ENCODE measurements at regions not wholly inside any gene's neighbourhood (a gene's known extent, or its start where the extent isn't known, plus 50 kb on each side); places are given as distances from the start of the nearest gene placed in this dataset.

DNA sequence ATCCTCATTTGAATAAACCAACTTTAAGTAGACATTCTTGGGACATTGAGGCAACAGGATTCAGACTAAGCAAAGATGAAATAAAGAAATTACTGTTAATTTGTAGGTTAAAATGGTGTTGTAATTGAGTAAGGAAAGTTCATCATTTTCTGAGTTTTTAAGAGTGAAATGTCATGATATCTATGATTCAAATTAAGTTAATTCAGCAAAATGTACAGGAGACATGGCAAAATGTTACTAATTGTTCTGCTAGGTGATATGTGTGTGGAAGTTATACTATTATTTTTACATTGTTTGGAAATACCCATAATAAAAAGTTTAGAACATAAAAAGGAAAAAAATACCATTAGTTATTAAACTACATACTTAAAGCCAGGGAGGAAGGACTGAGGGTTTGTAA lies 55.0 kb upstream of the EGLN3 start:
- no peak for DNase-seq

DNA sequence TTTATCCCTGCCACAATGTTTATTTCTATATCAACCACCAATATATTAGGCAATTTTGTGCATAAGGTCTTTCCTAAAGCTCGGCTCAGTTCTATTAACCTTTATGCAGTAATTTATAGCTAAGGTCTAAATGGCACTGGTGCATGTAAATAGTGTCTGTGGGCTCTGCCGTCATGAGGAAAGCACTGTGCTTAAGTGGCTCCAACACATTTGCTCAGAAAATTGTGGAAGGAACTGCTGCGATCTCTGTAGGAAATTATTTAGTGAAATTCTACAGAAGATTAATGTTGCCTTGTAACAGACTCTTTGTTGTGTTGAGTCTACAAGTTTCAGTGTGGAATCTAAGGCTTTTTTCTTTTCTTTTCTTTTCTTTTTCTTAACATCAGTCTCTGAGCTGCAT lies 54.0 kb upstream of the EGLN3 start:
- DNase-seq: no peak

DNA sequence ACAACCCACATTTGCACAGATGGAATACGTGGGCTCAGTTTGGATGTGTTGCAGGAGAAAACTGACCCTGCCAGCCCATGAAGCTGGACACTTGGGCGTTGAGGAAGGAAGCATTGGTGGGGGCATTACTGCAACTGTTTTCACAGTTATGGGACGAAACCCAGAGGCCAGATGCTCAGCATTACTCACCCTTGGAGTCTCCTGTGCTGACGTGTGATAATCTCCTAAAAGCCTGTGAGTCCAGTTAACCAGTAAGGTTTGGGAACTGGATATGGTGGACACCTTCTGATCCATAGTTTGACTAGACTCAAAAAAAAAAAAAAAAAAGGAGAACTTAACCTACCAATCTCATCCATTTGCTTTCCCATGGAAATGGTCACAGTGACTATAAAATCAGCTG lies 52.8 kb upstream of the EGLN3 start:
- DNase-seq: no peak

DNA sequence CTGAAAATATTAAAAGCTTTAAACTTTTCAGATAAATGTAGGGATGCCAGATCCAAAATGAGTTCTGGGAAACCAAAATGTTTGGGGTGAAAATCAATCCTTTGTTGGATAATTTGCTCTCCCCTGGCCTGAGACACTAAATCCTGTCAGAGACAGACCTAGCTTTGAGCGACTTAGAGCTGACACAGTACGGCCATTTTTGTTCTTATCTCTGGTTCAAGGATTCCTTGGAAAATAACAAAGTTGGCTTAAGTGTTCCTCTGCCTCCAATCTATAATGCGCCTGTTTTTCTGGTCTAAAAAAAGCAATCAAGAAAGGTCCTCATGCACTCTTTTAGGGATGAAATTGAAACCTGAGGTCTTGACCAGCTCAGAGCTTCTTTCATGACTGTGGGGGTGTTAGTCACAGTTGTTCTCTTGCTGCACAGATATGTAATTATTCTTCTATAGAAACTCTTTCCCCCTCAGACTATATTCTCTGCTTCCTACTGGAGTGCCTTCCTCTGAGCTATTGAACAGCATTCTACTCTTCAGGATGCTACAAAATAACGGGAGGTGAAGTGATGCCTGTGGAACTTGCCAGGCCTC lies 52.3 kb upstream of the EGLN3 start:
- no peak for DNase-seq

All from CD4-positive, alpha-beta T cell treated with Interferon gamma for 1 hour (primary cell).